ENCODE measurements at regions not wholly inside any gene's neighbourhood (a gene's known extent, or its start where the extent isn't known, plus 50 kb on each side); places are given as distances from the start of the nearest gene placed in this dataset.

- TF ChIP-seq SP1 (IDR thresholded peaks at IDR 0.05) (no peak), FOXM1 (IDR thresholded peaks at IDR 0.05; ENCODE audit: borderline replicate concordance) (no peak), BHLHE40 (IDR thresholded peaks at IDR 0.05; ENCODE audit: borderline replicate concordance) (no peak), ARNT (IDR thresholded peaks at IDR 0.05) (no peak), L3MBTL2 (conservative IDR thresholded peaks at IDR 0.05) (no peak), NFRKB (IDR thresholded peaks at IDR 0.05) (no peak), SUZ12 (IDR thresholded peaks at IDR 0.05) (no peak), FOXA1 (IDR thresholded peaks at IDR 0.05) (no peak), TARDBP (IDR thresholded peaks at IDR 0.05) (no peak), ZNF384 (IDR thresholded peaks at IDR 0.05) (no peak)
Measured at GRCh38 chr16:65522412-65522811, 400.5 kb upstream of the CDH11 start.

All from HEK293T (cell line).